SJCRH30 (cell line): ENCODE measurements at regions not wholly inside any gene's neighbourhood (a gene's known extent, or its start where the extent isn't known, plus 50 kb on each side); places are given as distances from the start of the nearest gene placed in this dataset.
A peak's percentile ranks its signal among the peaks of the same experiment; 100 is the strongest.
"Not testable (repeated sequence)": the region's sequence is repeated elsewhere in the genome, so short reads cannot be mapped to it uniquely, and the experiment has no call there.

ENCODE experiments used
- DNase-seq, 2 experiments: peaks; one replicate each; pipeline ENCODE4 v3.0.0-alpha.2; 2015 to 2020
- H3K27ac ChIP-seq: fragments of 250-450 bp; sonication (Bioruptor Pico); 2 replicates; pipeline ENCODE4 v1.5.1; 2020; ENCODE audit warnings: mild to moderate bottlenecking, moderate library complexity
- H3K27me3 ChIP-seq: fragments of 250-450 bp; sonication (Bioruptor Pico); 2 replicates; pipeline ENCODE4 v1.5.1; 2020; ENCODE audit warnings: mild to moderate bottlenecking, moderate library complexity
- H3K36me3 ChIP-seq: fragments of 250-450 bp; sonication (Bioruptor Pico); 2 replicates; pipeline ENCODE4 v1.5.1; 2020; ENCODE audit warnings: mild to moderate bottlenecking, moderate library complexity
- H3K4me1 ChIP-seq: fragments of 250-450 bp; sonication (Bioruptor Pico); 2 replicates; pipeline ENCODE4 v1.5.1; 2020; ENCODE audit warnings: mild to moderate bottlenecking, moderate library complexity
- H3K4me3 ChIP-seq: fragments of 250-450 bp; sonication (Bioruptor Pico); 2 replicates; pipeline ENCODE4 v1.5.1; 2020; ENCODE audit warnings: mild to moderate bottlenecking, moderate library complexity
- H3K9me3 ChIP-seq: fragments of 250-450 bp; sonication (Bioruptor Pico); replicated peaks from 2 replicates; pipeline ENCODE4 v1.5.1; 2020; ENCODE audit warnings: mild to moderate bottlenecking, moderate library complexity

DNA sequence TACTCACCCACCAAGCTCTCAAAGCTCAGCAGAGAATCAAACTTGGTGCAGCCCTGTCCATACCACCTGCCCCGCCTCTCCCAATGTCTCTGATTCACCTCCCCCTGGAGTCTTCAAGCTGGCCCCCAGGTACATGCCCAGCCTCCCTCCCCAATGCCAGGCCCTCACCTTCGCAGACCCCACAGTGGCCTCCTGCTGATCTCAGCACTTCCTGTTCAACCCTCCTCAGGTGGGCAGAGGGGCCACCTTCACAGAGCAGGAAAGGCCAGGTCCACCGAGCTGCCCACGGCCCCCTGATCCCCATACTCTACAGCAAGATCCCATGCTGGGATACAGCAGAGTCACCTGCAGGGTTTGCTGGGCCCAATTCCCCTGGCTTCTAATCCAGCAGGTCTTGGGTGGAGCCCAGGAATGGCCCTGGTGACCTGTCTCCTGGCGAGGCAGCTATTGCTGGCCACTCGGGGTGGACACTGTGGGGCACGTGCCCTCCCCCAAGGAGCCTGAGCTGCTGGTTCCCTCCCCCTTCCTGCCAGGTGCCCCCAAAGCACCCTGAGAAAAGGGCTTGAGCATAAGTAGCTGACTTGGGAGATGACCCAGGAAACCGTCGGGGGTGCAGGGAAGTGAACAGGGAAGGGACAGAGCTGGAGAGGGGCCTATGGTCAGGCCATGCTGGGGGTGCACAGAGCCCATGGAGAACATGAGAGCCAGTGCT, 150.7 kb downstream of the BRD1 start:
- no peak overlapping the region for H3K27ac ChIP-seq
- no peaks in the 10 kb centered on the region for H3K36me3 ChIP-seq
- no peak for DNase-seq
- no peaks in the 10 kb centered on the region for H3K9me3 ChIP-seq
- no peak overlapping the region for H3K4me3 ChIP-seq
- H3K27me3 ChIP-seq = peaks cover 8% of the 10 kb centered on the region
- H3K4me1 ChIP-seq = peaks cover 10% of the 10 kb centered on the region; the same call in 1 of the 2 replicates

DNA sequence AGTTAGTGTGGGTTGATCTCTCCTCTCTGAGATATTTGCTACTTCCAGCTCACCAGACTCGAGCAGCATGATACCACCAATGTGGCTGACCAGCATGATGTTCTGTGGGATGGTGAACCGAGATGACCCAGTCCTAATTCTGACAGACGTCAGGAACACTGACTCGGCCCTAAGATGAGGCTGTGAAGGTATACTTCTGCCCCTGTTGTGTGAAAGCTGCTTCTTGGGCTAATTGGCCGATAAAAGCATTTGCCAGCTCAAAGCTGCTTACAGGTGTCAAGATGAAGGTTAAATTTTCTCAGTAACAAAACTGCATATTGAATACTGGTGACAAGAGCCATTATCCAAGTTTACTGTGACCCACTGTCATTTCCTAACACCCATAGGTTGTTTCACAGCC, 151.4 kb downstream of the BRD1 start:
- Histone ChIP-seq H3K4me1 (peaks cover 10% of the 10 kb centered on the region; the same call in 1 of the 2 replicates), H3K4me3 (no peak overlapping the region), H3K36me3 (no peaks in the 10 kb centered on the region), H3K27me3 (peaks cover 15% of the 10 kb centered on the region), H3K27ac (no peak overlapping the region), H3K9me3 (no peaks in the 10 kb centered on the region)
- DNase-seq = no peak

DNA sequence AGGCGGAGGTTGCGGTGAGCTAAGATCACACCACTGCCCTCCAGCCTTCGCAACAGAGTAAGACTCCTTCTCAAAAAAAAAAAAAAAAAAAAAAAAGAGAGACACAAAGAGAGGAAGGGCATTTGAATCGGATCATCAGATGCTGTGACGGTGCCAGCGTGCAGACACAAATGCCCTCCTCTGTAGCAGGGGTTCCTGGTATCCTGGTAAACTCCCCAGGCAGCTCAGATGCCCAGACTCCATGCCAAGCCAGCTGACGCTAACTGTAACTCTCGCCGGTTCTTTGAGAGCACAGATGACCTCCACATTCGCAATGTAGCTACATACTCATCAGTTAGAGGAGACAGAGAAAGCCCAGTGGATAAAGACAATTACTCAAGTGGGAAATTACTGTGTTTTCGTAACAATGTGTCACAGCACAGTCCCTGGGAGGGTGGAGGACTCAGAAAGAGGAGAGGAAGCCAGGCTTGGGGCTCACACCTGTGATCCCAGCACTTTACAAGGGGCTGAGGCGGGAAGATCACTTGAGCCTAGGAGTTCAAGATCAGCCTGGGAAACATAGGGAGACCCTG, 153.1 kb downstream of the BRD1 start:
- Histone ChIP-seq H3K27me3 (peaks cover 17% of the 10 kb centered on the region), H3K4me1 (peaks cover 10% of the 10 kb centered on the region; the same call in 1 of the 2 replicates), H3K27ac (no peak overlapping the region), H3K4me3 (no peak overlapping the region), H3K9me3 (no peaks in the 10 kb centered on the region; the same call in 1 of the 2 replicates), H3K36me3 (no peaks in the 10 kb centered on the region)
- DNase-seq = no peak

DNA sequence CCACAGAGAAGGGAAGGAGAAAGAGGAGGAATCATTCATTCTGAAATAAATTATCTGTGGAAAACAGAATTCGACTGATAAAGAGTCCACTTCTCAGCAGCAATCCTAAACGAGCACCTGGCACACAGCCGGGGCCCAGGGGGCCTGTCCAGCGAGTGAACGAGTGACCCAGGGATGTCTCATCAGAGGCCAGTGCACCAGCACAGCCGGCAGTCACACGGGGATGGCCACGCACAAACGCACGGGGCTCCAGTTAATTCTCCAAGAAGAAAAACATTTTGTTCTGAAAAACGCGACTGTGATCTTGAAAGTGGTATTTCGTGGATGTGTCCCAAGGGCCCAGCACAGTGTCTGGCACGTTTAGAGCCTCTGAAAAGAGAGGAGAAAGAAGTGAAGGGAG, 154.6 kb downstream of the BRD1 start:
- H3K27me3 ChIP-seq = peaks cover 9% of the 10 kb centered on the region
- H3K4me1 ChIP-seq = peaks cover 10% of the 10 kb centered on the region; the same call in 1 of the 2 replicates
- H3K4me3 ChIP-seq = no peak overlapping the region
- no peak overlapping the region for H3K27ac ChIP-seq
- no peak for DNase-seq
- H3K9me3 ChIP-seq = no peaks in the 10 kb centered on the region; the same call in 1 of the 2 replicates
- no peaks in the 10 kb centered on the region for H3K36me3 ChIP-seq

DNA sequence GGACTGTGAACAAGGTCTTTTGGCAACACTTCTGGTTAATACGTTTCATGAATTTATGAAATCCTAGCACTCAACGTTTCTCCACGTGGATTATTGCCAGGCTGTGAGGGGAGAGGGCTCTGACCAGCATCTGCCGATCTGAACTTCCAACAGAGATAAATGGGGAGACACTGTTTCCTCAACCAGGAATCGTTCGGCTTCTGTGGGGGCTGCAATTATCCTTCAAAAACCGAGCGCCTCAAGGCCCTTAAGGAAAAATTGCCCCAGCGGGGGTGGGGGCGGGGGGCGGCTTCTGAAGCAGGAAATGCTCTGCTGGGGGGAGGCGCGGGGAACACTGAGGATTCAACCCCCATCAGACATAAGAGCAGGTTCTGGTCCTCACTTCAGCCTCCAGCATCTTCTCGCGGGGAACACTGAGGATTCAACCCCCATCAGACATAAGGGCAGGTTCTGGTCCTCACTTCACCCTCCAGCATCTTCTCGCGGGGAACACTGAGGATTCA, 155.6 kb downstream of the BRD1 start:
- DNase-seq = no peak
- H3K27ac ChIP-seq = no peak overlapping the region
- H3K4me1 ChIP-seq = peaks cover 2% of the 10 kb centered on the region; the same call in 1 of the 2 replicates
- H3K9me3 ChIP-seq = no peaks in the 10 kb centered on the region; the same call in 1 of the 2 replicates
- no peak overlapping the region for H3K4me3 ChIP-seq
- no peaks in the 10 kb centered on the region for H3K36me3 ChIP-seq
- H3K27me3 ChIP-seq = peaks cover 9% of the 10 kb centered on the region

DNA sequence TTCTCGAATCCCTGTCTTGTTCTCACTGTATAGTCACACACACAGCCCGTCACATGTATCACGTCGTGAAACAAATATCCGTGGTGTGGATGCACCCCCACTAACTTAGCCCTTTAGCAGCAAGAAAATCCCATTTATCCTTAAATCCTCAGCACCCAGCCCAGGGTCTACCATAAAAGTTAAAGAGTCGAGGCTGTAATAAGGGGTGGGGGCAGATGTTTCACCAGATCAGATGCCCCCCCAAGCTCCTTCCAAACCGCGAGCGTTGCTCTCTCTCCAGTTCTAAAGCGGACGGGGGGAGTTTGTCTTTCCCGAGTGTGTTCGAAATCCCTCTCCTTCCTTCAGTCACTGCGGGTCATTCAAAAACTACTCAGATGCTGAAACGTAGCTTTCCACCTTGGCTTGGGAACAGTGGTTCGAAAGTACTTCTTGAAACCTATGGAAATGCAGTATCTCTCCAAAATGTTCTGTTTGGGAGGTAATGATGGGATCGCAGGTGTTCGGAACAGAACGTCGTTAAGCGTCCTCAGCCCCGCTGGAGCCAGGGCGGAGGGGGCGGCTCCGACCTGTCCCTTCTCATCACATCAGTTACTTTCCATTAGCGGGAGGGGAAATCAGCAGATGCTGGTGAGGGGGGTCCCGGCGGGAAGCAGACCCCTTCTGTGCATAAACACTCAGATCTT, 156.2 kb downstream of the BRD1 start:
- Histone ChIP-seq H3K36me3 (no peaks in the 10 kb centered on the region), H3K4me3 (no peak overlapping the region), H3K9me3 (no peaks in the 10 kb centered on the region; the same call in 1 of the 2 replicates), H3K27ac (no peak overlapping the region), H3K4me1 (no peaks in the 10 kb centered on the region; the same call in 1 of the 2 replicates), H3K27me3 (peaks cover 9% of the 10 kb centered on the region)
- DNase-seq = no peak

DNA sequence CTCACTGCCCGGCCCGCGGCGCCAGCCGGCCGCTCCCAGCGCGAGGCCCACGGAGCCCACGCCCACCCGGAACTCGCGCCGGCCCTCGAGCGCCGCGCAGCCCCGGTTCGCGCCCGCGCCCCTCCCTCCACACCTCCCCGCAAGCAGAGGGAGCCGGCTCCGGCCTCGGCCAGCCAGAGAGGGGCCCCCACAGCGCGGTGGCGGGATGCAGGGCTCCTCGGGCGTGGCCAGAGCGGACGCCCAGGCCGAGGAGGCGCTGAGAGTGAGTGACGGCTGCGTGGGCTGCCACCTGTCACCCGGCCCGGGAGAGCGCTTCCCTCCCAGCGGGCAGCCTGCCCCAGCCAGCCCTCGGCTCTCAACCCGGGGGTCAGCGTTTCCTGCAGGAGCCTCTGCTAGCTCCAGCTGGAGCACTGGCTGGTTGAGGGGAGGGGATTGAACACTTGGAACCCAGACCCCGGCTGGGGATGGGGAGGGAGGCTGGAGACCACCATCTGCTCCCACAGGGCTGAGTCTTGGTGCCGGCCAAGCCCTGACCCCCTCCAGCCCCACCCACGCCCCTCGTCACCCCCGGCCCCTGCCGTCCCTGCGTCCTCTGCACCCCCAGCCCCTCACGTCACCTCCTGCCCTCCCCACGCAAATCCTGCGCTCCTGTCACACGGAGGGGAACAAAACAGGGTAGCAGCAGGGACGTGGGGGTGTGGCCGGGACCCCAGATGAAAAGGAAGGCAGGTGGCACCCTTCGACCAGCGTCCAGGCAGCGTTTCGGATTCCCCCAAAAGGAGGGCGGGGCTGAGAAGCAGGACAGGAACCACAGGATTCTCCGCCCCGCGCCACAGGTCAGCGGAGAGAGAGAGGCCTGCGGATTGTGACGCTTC, 157.0 kb downstream of the BRD1 start:
- H3K27ac ChIP-seq = no peak overlapping the region
- H3K4me1 ChIP-seq = no peaks in the 10 kb centered on the region; the same call in 1 of the 2 replicates
- peak; percentile 74 for DNase-seq
- peak overlapping the region; percentile 36 for H3K4me3 ChIP-seq
- H3K27me3 ChIP-seq = peaks cover 16% of the 10 kb centered on the region
- H3K9me3 ChIP-seq = no peaks in the 10 kb centered on the region; the same call in 1 of the 2 replicates
- no peaks in the 10 kb centered on the region for H3K36me3 ChIP-seq

DNA sequence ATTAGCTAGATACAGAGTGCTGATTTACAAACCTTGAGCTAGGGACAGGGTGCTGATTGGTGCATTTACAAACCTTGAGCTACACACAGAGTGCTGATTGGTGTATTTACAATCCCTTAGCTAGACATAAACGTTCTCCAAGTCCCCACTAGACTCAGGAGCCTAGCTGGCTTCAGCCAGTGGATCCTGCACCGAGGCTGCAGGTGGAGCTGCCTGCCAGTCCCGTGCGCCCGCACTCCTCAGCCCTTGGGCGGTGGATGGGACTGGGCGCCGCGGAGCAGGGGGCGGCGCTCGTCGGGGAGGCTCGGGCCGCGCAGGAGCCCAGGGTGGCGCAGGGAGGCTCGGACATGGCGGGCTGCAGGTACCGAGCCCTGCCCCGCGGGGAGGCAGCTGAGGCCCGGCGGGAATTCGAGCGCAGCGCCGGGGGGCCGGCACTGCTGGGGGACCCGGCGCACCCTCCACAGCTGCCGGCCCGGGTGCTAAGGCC, 157.7 kb downstream of the BRD1 start:
- DNase-seq, H3K36me3 ChIP-seq, H3K4me1 ChIP-seq, H3K27ac ChIP-seq, H3K9me3 ChIP-seq: not testable (repeated sequence)
- Histone ChIP-seq H3K27me3 (peaks cover 20% of the 10 kb centered on the region), H3K4me3 (peak overlapping the region; percentile 36)

DNA sequence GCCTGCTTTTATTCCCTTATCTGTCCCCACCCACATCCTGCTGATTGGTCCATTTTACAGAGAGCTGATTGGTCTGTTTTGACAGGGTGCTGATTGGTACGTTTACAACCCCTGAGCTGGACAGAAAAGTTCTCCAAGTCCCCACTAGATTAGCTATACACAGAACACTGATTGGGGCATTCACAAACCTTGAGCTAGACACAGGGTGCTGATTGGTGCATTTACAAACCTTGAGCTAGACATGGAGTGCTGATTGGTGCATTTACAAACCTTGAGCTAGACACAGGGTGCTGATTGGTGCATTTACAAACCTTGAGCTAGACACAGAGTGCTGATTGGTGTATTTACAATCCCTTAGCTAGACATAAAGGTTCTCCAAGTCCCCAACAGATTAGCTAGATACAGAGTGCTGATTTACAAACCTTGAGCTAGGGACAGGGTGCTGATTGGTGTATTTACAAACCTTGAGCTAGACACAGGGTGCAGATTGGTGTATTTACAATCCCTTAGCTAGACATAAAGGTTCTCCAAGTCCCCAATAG, 158.2 kb downstream of the BRD1 start:
- not testable (repeated sequence) for DNase-seq, H3K27ac ChIP-seq, H3K36me3 ChIP-seq, H3K9me3 ChIP-seq, H3K4me1 ChIP-seq, H3K4me3 ChIP-seq
- peaks cover 25% of the 10 kb centered on the region for H3K27me3 ChIP-seq

DNA sequence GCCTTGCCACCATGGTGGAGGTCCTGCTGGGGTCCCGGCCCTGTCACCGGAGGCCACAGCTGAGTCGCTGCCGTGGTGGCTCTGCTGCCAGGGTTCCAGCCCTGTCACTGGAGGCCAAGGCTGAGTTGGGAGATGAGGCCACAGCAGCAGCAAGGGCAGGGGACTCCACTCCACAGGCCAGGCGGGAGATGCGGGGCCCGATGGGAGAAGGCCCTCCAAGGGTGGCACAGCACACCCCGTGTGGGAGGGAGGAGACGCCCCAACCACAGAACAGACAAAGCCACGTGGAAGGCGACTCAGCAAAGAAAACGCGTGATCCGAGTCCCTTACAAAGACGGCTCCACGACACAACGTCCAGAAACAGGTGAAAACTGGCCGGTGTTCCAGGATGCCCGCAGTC, 159.3 kb downstream of the BRD1 start:
- Histone ChIP-seq H3K27me3 (peaks cover 33% of the 10 kb centered on the region), H3K4me1 (no peaks in the 10 kb centered on the region; the same call in 1 of the 2 replicates), H3K27ac (no peak overlapping the region), H3K4me3 (no peak overlapping the region), H3K9me3 (no peaks in the 10 kb centered on the region; the same call in 1 of the 2 replicates), H3K36me3 (no peaks in the 10 kb centered on the region)
- DNase-seq = no peak

DNA sequence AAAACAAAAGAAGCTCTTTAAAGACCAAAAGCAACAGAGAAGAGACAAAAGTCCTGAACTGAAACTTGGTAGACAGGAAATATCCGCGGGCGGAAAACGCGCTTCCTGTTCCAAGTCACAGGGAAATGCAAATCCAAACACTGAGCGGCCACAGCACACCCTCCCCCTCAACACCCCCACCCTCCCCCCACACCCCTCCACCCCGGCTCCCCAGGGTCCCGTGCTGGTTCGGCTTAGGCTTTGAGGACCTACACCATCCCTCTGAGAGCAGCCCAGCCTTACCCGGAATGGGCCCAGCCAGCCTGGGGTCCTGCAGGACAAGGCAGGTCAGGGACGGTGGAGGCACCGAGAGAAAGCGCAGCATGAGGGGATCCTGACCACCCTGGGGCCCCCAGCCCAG, 160.4 kb downstream of the BRD1 start:
- H3K27ac ChIP-seq = no peak overlapping the region
- no peak for DNase-seq
- H3K27me3 ChIP-seq = peaks cover 42% of the 10 kb centered on the region
- H3K9me3 ChIP-seq = no peaks in the 10 kb centered on the region; the same call in 1 of the 2 replicates
- no peak overlapping the region for H3K4me3 ChIP-seq
- no peaks in the 10 kb centered on the region; the same call in 1 of the 2 replicates for H3K4me1 ChIP-seq
- no peaks in the 10 kb centered on the region for H3K36me3 ChIP-seq

DNA sequence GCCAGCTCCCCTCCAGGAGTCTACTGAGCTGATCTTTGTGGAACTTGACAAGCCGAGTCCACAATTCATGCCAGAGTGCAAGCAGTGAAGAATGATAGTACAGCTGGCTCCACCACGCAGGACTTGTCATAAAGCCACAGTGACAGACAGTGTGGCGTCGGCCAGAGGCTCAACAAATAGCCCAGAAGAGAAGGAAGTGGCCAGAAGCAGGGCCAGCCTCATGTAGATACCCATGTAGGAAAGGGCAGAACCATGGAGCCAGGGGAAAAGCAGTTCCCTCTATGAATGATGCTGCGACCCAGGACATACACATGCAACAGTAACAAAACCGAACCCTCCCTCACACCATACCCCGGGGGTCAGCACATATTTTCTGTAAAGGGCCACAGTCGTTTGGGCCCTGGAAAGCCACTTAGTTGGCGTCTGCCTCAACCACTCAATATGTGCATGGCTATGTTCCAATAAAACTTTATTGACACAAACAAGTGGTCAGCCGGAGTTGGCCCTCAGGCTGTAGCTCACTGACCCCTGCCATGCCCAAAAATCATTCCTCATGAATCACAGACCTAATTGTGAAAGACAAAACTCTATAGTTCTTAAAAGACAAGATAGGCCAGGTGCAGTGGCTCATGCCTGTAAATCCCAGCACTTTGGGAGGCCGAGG, 161.4 kb downstream of the BRD1 start:
- H3K4me3 ChIP-seq = no peak overlapping the region
- H3K4me1 ChIP-seq = no peaks in the 10 kb centered on the region; the same call in 1 of the 2 replicates
- H3K36me3 ChIP-seq = no peaks in the 10 kb centered on the region
- H3K27ac ChIP-seq = no peak overlapping the region
- H3K9me3 ChIP-seq = no peaks in the 10 kb centered on the region; the same call in 1 of the 2 replicates
- H3K27me3 ChIP-seq = peaks cover 40% of the 10 kb centered on the region
- no peak for DNase-seq

DNA sequence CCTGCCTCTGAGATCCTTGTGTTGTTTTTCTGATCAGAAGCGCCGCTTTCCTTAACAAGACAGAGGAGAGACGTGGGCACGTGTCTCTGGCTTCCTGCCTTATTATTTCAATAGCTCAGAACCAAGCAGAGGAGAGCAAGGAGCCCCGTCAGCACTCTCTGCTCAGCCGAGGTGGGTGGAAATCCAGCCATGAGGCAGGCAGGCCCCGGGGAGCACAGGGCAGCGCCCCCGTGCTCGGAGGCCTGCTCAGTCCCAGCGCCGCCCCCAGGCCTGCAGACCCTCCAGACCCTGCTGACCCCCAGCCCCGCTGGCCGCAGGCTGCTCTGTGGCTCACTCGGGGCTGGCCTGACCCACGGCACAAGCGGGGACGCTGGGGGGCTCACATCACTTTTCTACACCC, 162.8 kb downstream of the BRD1 start:
- Histone ChIP-seq H3K27ac (no peak overlapping the region), H3K36me3 (no peaks in the 10 kb centered on the region), H3K4me3 (no peak overlapping the region), H3K27me3 (peaks cover 42% of the 10 kb centered on the region), H3K9me3 (no peaks in the 10 kb centered on the region; the same call in 1 of the 2 replicates), H3K4me1 (no peaks in the 10 kb centered on the region)
- no peak for DNase-seq
